ENCODE measurements at regions not wholly inside any gene's neighbourhood (a gene's known extent, or its start where the extent isn't known, plus 50 kb on each side); places are given as distances from the start of the nearest gene placed in this dataset.
A peak's percentile ranks its signal among the peaks of the same experiment; 100 is the strongest.

DNA sequence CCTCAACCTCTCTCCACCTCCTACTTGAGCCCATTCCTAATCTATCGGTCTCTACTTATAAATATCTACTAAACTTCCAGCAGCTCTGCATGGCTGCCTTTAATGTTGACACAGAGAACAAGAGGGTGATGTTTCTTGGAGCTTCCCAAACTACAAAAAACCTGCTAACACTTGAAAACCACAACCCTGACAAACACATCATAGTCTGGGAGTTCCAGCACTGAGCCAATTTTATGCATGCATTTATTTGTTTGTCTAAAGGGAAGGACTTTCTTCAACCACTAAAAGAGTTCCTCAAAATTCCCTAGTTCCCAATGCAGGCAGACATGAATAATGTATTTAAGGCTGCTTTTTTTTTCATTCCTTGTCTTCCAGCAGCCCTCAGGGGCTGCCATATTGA lies 331.8 kb upstream of the XYLT1 start:
- 0 out of 2 replicates have a peak, but pooled peaks cover 4% of the 10 kb centered on the region for H3K4me1 ChIP-seq (ENCODE audit: control insufficient read depth, insufficient read depth, low read length)
- no peaks in the 10 kb centered on the region for H3K36me3 ChIP-seq (ENCODE audit: control insufficient read depth, insufficient read depth, low read length)
- H3K27me3 ChIP-seq (ENCODE audit: control insufficient read depth, insufficient read depth, low read length): no peaks in the 10 kb centered on the region
- H3K9me3 ChIP-seq (ENCODE audit: control insufficient read depth, insufficient read depth, low read length): no peaks in the 10 kb centered on the region
- no peak overlapping the region for H3K9ac ChIP-seq (ENCODE audit: low read depth, low read length)
- no peak overlapping the region for H3K4me3 ChIP-seq (ENCODE audit: low read depth, low read length)
- H3K27ac ChIP-seq (ENCODE audit: low read depth, low read length): no peak overlapping the region

- Histone ChIP-seq H3K4me3 (ENCODE audit: low read depth, low read length) (no peak overlapping the region), H3K27ac (ENCODE audit: low read depth, low read length) (no peak overlapping the region), H3K27me3 (ENCODE audit: control insufficient read depth, insufficient read depth, low read length) (no peaks in the 10 kb centered on the region), H3K9ac (ENCODE audit: low read depth, low read length) (no peak overlapping the region), H3K4me1 (ENCODE audit: control insufficient read depth, insufficient read depth, low read length) (0 out of 2 replicates have a peak, but pooled peaks cover 4% of the 10 kb centered on the region), H3K9me3 (ENCODE audit: control insufficient read depth, insufficient read depth, low read length) (no peaks in the 10 kb centered on the region), H3K36me3 (ENCODE audit: control insufficient read depth, insufficient read depth, low read length) (no peaks in the 10 kb centered on the region)
Observed at GRCh38 chr16:17801068-17801467, 330.3 kb upstream of the XYLT1 start.

- H3K27ac ChIP-seq (ENCODE audit: low read depth, low read length): no peak overlapping the region
- H3K4me1 ChIP-seq (ENCODE audit: control insufficient read depth, insufficient read depth, low read length): no peaks in the 10 kb centered on the region
- no peaks in the 10 kb centered on the region for H3K36me3 ChIP-seq (ENCODE audit: control insufficient read depth, insufficient read depth, low read length)
- H3K4me3 ChIP-seq (ENCODE audit: low read depth, low read length): no peak overlapping the region
- no peaks in the 10 kb centered on the region for H3K9me3 ChIP-seq (ENCODE audit: control insufficient read depth, insufficient read depth, low read length)
- no peaks in the 10 kb centered on the region for H3K27me3 ChIP-seq (ENCODE audit: control insufficient read depth, insufficient read depth, low read length)
- H3K9ac ChIP-seq (ENCODE audit: low read depth, low read length): no peak overlapping the region
Observed at GRCh38 chr16:17798716-17799115, 328.0 kb upstream of the XYLT1 start.

DNA sequence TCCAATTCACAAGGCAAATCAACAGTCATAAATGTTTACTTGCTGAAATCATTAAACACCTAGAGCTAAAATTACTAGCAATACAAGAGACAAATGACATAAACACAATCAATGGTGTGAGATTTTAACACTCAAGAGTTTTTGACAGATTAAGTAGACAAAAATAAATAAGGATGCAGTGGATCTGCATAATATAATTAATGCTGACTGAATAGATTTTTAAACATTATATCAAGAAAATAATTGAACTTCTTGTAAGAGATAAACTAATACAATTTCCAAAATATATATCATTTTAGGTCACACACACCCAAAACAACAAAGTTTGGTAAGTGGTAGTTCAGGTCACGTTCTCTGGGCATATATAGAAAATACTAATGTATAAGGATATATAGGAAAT lies 322.6 kb upstream of the XYLT1 start:
- Histone ChIP-seq H3K9me3 (ENCODE audit: control insufficient read depth, insufficient read depth, low read length) (no peaks in the 10 kb centered on the region), H3K4me3 (ENCODE audit: low read depth, low read length) (no peak overlapping the region), H3K27ac (ENCODE audit: low read depth, low read length) (no peak overlapping the region), H3K36me3 (ENCODE audit: control insufficient read depth, insufficient read depth, low read length) (no peaks in the 10 kb centered on the region), H3K4me1 (ENCODE audit: control insufficient read depth, insufficient read depth, low read length) (peaks cover 8% of the 10 kb centered on the region), H3K27me3 (ENCODE audit: control insufficient read depth, insufficient read depth, low read length) (no peaks in the 10 kb centered on the region), H3K9ac (ENCODE audit: low read depth, low read length) (no peak overlapping the region)

DNA sequence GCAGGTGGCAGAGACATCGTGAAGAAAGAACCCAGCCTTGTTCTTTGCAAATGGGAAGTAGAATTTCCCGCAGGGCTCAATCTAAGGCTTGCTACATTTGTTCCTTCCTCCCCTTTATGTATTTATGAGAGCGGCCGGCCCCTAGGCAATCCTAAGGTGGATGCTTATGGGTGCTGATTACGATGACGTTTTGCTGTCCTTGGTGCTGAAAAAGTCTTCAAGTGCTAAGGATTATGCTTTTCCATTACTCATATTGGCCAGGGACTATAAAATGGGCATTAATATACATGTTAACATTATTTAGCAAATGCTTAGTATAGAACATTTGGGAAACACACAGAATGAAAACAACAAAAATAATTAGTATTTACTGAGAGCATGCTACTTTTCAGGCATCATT lies 313.3 kb upstream of the XYLT1 start:
- H3K4me1 ChIP-seq (ENCODE audit: control insufficient read depth, insufficient read depth, low read length): peaks cover 5% of the 10 kb centered on the region; the same call in 1 of the 2 replicates
- no peak overlapping the region for H3K27ac ChIP-seq (ENCODE audit: low read depth, low read length)
- no peaks in the 10 kb centered on the region for H3K27me3 ChIP-seq (ENCODE audit: control insufficient read depth, insufficient read depth, low read length)
- H3K9me3 ChIP-seq (ENCODE audit: control insufficient read depth, insufficient read depth, low read length): no peaks in the 10 kb centered on the region
- H3K9ac ChIP-seq (ENCODE audit: low read depth, low read length): no peak overlapping the region
- H3K36me3 ChIP-seq (ENCODE audit: control insufficient read depth, insufficient read depth, low read length): no peaks in the 10 kb centered on the region
- no peak overlapping the region for H3K4me3 ChIP-seq (ENCODE audit: low read depth, low read length)

DNA sequence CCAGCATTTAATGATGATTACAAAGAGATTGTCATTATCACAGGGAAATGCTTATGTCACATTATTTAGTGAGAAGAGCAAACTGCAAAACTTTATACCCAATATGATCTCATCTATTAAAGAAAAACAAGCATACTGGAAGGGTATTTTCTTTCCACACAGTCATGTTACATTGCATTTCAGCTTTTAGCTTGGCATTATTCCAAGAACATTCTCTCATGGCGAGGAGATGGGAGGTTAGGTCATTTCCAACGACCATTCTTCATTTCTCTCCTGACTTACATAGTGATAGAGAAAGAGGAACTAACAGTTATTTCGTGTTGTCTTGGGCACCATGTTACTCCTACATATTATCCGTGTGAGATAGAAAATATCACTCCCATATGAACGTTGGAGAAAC lies 309.4 kb upstream of the XYLT1 start:
- Histone ChIP-seq H3K27ac (ENCODE audit: low read depth, low read length) (no peak overlapping the region), H3K4me3 (ENCODE audit: low read depth, low read length) (no peak overlapping the region), H3K4me1 (ENCODE audit: control insufficient read depth, insufficient read depth, low read length) (peaks cover 10% of the 10 kb centered on the region; the same call in 1 of the 2 replicates), H3K36me3 (ENCODE audit: control insufficient read depth, insufficient read depth, low read length) (no peaks in the 10 kb centered on the region), H3K9me3 (ENCODE audit: control insufficient read depth, insufficient read depth, low read length) (no peaks in the 10 kb centered on the region), H3K9ac (ENCODE audit: low read depth, low read length) (no peak overlapping the region), H3K27me3 (ENCODE audit: control insufficient read depth, insufficient read depth, low read length) (no peaks in the 10 kb centered on the region)

- Histone ChIP-seq H3K36me3 (ENCODE audit: control insufficient read depth, insufficient read depth, low read length) (no peaks in the 10 kb centered on the region), H3K4me3 (ENCODE audit: low read depth, low read length) (no peak overlapping the region), H3K4me1 (ENCODE audit: control insufficient read depth, insufficient read depth, low read length) (peaks cover 5% of the 10 kb centered on the region; the same call in 1 of the 2 replicates), H3K27me3 (ENCODE audit: control insufficient read depth, insufficient read depth, low read length) (no peaks in the 10 kb centered on the region), H3K9ac (ENCODE audit: low read depth, low read length) (no peak overlapping the region), H3K27ac (ENCODE audit: low read depth, low read length) (peak overlapping the region; percentile 46), H3K9me3 (ENCODE audit: control insufficient read depth, insufficient read depth, low read length) (no peaks in the 10 kb centered on the region)
Observed at GRCh38 chr16:17777408-17777863, 306.7 kb upstream of the XYLT1 start.

GRCh38 chr16:17776888-17777287 lies 306.1 kb upstream of the XYLT1 start:
- Histone ChIP-seq H3K9ac (ENCODE audit: low read depth, low read length) (no peak overlapping the region), H3K27me3 (ENCODE audit: control insufficient read depth, insufficient read depth, low read length) (no peaks in the 10 kb centered on the region), H3K4me1 (ENCODE audit: control insufficient read depth, insufficient read depth, low read length) (peaks cover 5% of the 10 kb centered on the region; the same call in 1 of the 2 replicates), H3K9me3 (ENCODE audit: control insufficient read depth, insufficient read depth, low read length) (no peaks in the 10 kb centered on the region), H3K27ac (ENCODE audit: low read depth, low read length) (peak overlapping the region; percentile 46), H3K36me3 (ENCODE audit: control insufficient read depth, insufficient read depth, low read length) (no peaks in the 10 kb centered on the region), H3K4me3 (ENCODE audit: low read depth, low read length) (no peak overlapping the region)

DNA sequence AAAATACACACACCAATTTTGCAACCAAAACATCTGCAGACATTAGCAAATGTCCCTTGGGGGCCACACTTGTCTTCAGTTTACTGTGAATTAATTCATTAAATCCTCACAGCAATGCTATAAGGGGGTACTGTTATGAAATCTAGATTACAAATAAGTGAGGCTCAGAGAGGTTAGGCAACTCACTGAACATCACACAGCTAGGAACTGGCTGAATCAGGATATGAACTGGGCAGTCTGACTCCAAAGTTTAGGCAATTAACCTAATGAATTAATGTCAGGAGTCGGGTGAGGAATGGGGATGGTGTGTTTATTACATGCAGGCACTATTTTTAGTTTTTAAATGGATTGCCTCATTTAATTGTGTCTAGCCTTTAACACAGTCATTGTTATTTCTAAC lies 305.7 kb upstream of the XYLT1 start:
- no peak overlapping the region for H3K27ac ChIP-seq (ENCODE audit: low read depth, low read length)
- no peak overlapping the region for H3K4me3 ChIP-seq (ENCODE audit: low read depth, low read length)
- H3K27me3 ChIP-seq (ENCODE audit: control insufficient read depth, insufficient read depth, low read length): no peaks in the 10 kb centered on the region
- no peak overlapping the region for H3K9ac ChIP-seq (ENCODE audit: low read depth, low read length)
- peaks cover 5% of the 10 kb centered on the region; the same call in 1 of the 2 replicates for H3K4me1 ChIP-seq (ENCODE audit: control insufficient read depth, insufficient read depth, low read length)
- no peaks in the 10 kb centered on the region for H3K9me3 ChIP-seq (ENCODE audit: control insufficient read depth, insufficient read depth, low read length)
- no peaks in the 10 kb centered on the region for H3K36me3 ChIP-seq (ENCODE audit: control insufficient read depth, insufficient read depth, low read length)

GRCh38 chr16:17775061-17775460 lies 304.3 kb upstream of the XYLT1 start:
- Histone ChIP-seq H3K4me1 (ENCODE audit: control insufficient read depth, insufficient read depth, low read length) (peaks cover 5% of the 10 kb centered on the region; the same call in 1 of the 2 replicates), H3K4me3 (ENCODE audit: low read depth, low read length) (no peak overlapping the region), H3K27me3 (ENCODE audit: control insufficient read depth, insufficient read depth, low read length) (no peaks in the 10 kb centered on the region), H3K9ac (ENCODE audit: low read depth, low read length) (no peak overlapping the region), H3K27ac (ENCODE audit: low read depth, low read length) (no peak overlapping the region), H3K9me3 (ENCODE audit: control insufficient read depth, insufficient read depth, low read length) (no peaks in the 10 kb centered on the region), H3K36me3 (ENCODE audit: control insufficient read depth, insufficient read depth, low read length) (no peaks in the 10 kb centered on the region)

DNA sequence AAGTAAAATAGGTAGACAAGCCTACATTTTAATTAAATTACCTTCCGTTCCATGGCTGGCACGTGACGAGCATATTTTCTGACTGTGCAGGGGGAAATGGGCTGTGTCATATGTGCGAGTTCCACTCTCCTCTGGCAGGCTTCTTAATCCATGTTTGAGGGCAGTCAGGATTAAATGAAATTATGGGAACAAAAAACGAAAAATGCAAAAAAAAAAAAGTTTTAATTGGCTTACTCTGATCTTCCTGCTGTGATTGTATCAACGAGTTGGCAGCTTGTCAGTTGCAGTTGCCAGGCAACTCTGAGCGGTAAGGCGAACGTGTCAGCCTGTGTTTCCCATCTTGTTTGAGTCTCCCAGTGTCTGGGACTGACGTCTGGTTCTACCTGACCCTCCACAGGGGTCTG lies 302.9 kb upstream of the XYLT1 start:
- peaks cover 5% of the 10 kb centered on the region; the same call in 1 of the 2 replicates for H3K4me1 ChIP-seq (ENCODE audit: control insufficient read depth, insufficient read depth, low read length)
- no peaks in the 10 kb centered on the region for H3K36me3 ChIP-seq (ENCODE audit: control insufficient read depth, insufficient read depth, low read length)
- no peak overlapping the region for H3K27ac ChIP-seq (ENCODE audit: low read depth, low read length)
- no peaks in the 10 kb centered on the region for H3K9me3 ChIP-seq (ENCODE audit: control insufficient read depth, insufficient read depth, low read length)
- H3K9ac ChIP-seq (ENCODE audit: low read depth, low read length): no peak overlapping the region
- no peaks in the 10 kb centered on the region for H3K27me3 ChIP-seq (ENCODE audit: control insufficient read depth, insufficient read depth, low read length)
- H3K4me3 ChIP-seq (ENCODE audit: low read depth, low read length): no peak overlapping the region

- no peak overlapping the region for H3K9ac ChIP-seq (ENCODE audit: low read depth, low read length)
- H3K4me3 ChIP-seq (ENCODE audit: low read depth, low read length): no peak overlapping the region
- no peak overlapping the region for H3K27ac ChIP-seq (ENCODE audit: low read depth, low read length)
- no peaks in the 10 kb centered on the region for H3K27me3 ChIP-seq (ENCODE audit: control insufficient read depth, insufficient read depth, low read length)
- H3K4me1 ChIP-seq (ENCODE audit: control insufficient read depth, insufficient read depth, low read length): peaks cover 13% of the 10 kb centered on the region; the same call in 1 of the 2 replicates
- no peaks in the 10 kb centered on the region for H3K36me3 ChIP-seq (ENCODE audit: control insufficient read depth, insufficient read depth, low read length)
- no peaks in the 10 kb centered on the region for H3K9me3 ChIP-seq (ENCODE audit: control insufficient read depth, insufficient read depth, low read length)
Observed at GRCh38 chr16:17770104-17770503, 299.3 kb upstream of the XYLT1 start.

Data from HUES48 (cell line).